Jurkat, Clone E6-1 (cell line): ENCODE measurements at regions not wholly inside any gene's neighbourhood (a gene's known extent, or its start where the extent isn't known, plus 50 kb on each side); places are given as distances from the start of the nearest gene placed in this dataset.

ENCODE experiments used
- DNase-seq: peaks from one replicate; pipeline ENCODE4 v3.0.0-alpha.2; 2011; ENCODE audit warnings: low read depth, low spot score
- H3K4me3 ChIP-seq: 2 replicates; pipeline ENCODE4 v1.5.1; 2011; ENCODE audit warnings: mild to moderate bottlenecking, low read length, control low read depth, moderate library complexity

DNA sequence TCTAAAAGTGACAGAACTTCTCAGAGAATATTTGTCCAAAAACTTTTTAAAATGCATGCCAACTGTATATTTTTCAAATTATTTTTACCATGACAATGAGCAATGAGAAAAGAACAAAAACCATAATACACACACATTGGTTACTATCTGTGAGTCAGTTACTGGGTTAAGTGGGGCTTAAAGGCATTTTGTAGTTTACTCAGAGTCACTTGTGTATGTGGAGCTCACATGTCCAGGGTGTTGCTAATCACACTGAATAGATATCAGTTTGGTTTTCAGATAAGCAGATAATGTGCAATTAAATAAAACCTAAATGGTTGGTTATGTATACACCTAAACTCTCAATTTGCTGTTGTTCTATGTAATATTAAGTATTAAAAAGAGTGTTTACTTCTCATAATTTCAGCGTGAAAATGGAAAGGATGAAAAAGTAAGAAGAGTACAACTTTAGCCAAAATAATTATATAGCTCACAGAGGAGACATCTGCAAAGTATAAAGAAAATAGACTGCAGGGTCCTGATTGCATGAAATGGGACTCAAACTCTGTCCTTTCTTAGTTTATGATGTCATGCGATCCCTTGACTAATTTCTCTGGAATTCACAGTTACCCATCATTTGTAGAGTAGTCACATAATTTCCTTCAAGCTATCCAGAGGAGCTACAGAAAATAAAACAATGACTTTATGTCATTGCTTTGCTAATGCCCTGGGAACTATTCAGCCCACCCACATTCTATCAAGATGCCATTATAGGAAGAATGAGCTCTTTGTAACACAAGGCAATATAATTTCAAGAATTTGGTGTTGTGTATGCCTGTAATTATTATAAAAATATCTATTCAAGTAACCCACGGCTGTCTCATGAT, 388.0 kb upstream of the ZNF608 start:
- H3K4me3 ChIP-seq: no peak overlapping the region
- no peak for DNase-seq

DNA sequence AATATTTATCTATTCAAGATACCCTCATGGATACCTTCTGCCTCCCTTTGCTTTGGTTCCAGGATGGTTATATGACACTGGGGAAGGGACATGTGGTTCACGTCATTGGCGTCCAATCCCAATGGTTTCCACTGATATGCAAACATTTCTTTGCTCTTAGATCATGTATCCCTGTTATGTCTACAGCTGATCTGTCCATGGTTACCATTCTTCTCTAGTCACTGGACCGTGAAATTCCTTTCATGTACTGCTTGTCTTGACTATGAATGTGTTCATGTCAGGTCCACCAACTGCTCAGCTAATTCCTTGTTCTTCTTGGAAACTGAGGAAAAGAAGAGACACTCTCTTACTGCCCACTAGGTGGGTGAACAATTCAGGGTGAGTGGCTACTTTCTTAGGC, 391.1 kb upstream of the ZNF608 start:
- no peak for DNase-seq

GRCh38 chr5:125138266-125138665, 391.8 kb upstream of the ZNF608 start:
- no peak overlapping the region for H3K4me3 ChIP-seq
- DNase-seq: no peak

More for the DNA sequence above, 391.1 kb upstream of the ZNF608 start:
- H3K4me3 ChIP-seq: no peak overlapping the region

DNA sequence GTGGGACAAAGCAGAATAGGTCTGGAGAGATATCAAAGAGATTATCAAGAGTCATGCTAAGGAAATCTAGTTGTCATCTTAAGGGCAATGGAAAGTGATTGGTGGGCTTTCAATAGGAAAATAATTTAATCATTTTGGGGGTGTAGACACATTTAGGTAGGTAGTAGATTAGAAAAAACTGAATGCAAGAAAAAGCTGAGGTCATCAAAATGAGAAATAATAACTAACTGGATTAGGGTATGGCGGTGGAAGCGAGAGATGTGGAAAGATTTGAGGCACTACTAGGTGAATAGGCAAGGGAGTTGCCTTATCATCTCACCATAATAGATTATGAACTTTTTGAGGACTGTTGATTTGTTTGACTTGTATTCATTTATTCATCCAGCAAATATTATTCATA, 393.2 kb upstream of the ZNF608 start:
- DNase-seq: no peak
- H3K4me3 ChIP-seq: no peak overlapping the region

GRCh38 chr5:125140220-125140619, 393.8 kb upstream of the ZNF608 start:
- DNase-seq: no peak
- H3K4me3 ChIP-seq: no peak overlapping the region

DNA sequence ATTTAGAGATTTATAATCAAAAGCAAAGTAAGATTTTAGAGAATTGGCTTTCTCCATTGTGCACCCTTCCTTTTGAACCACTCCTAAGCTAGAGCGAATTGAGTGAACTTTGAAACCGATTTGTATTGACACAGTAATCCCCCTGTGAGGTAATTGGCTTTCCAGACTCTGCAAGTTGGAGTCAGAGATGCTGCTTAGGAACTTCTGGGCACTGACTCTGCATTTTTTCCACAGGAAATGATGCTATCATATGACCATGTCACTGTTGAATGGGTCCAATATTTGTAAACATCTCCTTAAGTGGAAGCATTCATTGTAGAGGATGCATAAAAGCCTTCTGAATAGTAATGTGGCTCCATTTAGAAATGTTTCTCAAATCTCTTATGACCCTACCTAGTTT, 394.4 kb upstream of the ZNF608 start:
- no peak for DNase-seq
- no peak overlapping the region for H3K4me3 ChIP-seq

- no peak for DNase-seq
These were observed 396.0 kb upstream of the ZNF608 start for GRCh38 chr5:125142458-125142857.

DNA sequence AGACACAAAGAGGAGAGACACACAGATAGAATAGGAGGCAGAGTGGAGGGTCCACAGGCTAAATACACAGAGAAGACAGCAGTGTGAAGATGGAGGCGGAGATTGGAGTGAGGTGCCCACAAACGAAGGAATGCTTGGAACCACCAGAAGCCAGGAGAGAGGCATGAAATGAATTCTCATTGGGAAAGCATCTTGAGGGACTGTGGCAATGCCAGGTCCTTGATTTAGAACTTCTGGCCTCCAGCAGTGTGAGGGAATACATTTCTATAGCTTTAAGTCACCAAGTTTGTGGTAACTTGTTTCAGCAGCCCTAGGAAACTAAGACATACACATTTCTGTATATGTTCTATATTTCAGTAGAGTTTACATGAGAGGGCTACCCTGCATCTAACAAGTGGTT, 396.6 kb upstream of the ZNF608 start:
- DNase-seq: no peak
- no peak overlapping the region for H3K4me3 ChIP-seq

More at GRCh38 chr5:125142458-125142857, 396.0 kb upstream of the ZNF608 start:
- H3K4me3 ChIP-seq: no peak overlapping the region

DNA sequence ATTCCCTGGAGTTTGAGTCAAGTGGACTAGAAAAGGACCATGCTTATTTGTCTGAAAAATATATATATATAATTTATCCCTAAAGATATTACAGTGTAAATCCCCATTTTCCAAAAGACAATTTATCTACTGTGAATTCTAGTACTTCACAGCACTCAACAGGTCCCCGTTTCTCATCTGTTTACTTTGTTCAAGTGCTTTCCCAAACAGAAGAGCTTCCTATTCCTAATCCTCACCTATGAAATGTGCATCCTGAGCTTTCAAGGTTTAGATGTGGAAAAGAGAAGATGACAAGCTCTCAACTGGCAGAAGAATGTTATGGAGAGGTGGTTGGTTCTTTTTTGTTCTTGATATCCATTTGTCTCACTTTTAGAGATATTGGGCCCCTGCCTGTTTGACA, 401.6 kb upstream of the ZNF608 start:
- no peak overlapping the region for H3K4me3 ChIP-seq
- DNase-seq: no peak

GRCh38 chr5:125148706-125149105, 402.3 kb upstream of the ZNF608 start:
- DNase-seq: no peak

DNA sequence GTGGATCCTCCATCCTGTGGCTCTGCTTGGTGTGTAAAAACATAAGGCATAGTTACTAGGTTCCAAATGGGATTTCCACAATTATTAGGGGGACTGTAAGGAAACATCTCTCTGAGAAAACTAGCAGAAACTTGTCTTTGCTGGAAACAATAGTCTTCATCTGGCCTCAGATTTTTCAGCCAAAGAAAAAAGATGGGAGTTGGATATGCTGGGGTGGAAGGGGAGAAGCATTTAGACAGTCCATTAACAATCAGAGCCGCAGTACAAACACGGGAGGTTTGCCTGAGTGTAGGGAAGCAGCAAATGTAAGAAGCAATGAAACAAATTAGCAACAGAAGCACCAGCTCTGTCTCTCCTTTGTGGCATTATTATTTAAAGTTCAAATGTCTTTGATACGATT, 402.7 kb upstream of the ZNF608 start:
- DNase-seq: no peak
- H3K4me3 ChIP-seq: no peak overlapping the region

More at GRCh38 chr5:125148706-125149105, 402.3 kb upstream of the ZNF608 start:
- no peak overlapping the region for H3K4me3 ChIP-seq

DNA sequence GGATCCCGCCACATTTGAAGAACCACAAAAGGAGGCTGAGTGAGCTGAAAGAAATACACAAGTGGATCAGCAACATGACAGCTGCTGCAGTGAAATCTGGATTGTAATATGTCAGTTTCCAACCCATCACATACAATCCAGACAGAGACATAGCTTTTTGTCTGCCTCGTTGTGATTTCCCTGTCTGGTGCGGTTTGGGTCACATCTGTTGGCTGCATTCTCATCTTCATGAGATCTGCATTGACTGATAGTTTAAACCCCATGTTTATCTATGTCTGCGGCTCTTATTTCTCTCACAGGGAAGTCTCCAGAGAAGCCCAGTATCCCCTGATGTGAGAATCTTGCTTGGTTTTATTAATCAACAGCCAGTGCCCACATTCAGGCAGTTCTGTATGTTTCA, 403.1 kb upstream of the ZNF608 start:
- DNase-seq: no peak
- H3K4me3 ChIP-seq: no peak overlapping the region

- no peak for DNase-seq
These were observed 403.7 kb upstream of the ZNF608 start for GRCh38 chr5:125150041-125150669.

GRCh38 chr5:125151150-125151900, 404.9 kb upstream of the ZNF608 start:
- H3K4me3 ChIP-seq: no peak overlapping the region
- no peak for DNase-seq

More at GRCh38 chr5:125150041-125150669, 403.7 kb upstream of the ZNF608 start:
- no peak overlapping the region for H3K4me3 ChIP-seq

DNA sequence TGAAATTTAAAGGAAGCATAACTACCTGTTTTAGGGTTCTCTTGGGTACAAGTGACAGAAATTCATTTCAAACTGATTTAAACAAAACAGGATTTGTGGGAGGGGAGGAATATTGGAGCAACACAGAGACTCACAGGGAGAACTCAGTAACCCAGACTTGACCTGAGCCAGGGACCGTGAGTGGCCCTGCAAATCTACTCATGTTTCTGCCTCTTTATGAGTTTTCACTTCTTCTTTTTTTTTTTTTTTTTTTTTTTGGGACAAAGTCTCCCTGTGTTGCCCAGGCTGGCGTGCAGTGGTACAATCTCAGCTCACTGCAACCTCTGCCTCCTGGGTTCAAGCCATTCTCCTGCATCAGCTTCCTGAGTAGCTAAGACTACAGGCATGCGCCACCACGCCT, 405.6 kb upstream of the ZNF608 start:
- DNase-seq: no peak
- no peak overlapping the region for H3K4me3 ChIP-seq

- DNase-seq: no peak
- no peak overlapping the region for H3K4me3 ChIP-seq
These were observed 406.2 kb upstream of the ZNF608 start for GRCh38 chr5:125152461-125153189.

DNA sequence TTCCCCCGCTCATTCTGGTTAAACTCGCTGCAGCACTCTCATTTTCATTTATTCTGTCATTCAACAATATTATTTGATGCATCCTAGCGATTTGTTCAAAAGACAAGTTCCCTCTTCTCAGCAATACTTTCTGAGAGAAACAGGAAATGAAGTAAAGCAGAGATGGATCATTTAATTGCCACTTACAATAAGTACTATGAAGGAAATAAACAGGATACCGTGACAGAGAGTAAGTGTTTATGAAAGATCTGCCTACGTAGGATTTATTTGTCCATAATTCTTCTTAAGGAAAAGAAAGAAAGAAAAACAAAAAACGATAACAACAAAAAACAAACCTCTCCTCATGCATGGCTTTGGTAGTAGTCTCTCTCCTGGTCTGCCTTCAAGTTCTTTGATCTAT, 406.8 kb upstream of the ZNF608 start:
- no peak for DNase-seq

DNA sequence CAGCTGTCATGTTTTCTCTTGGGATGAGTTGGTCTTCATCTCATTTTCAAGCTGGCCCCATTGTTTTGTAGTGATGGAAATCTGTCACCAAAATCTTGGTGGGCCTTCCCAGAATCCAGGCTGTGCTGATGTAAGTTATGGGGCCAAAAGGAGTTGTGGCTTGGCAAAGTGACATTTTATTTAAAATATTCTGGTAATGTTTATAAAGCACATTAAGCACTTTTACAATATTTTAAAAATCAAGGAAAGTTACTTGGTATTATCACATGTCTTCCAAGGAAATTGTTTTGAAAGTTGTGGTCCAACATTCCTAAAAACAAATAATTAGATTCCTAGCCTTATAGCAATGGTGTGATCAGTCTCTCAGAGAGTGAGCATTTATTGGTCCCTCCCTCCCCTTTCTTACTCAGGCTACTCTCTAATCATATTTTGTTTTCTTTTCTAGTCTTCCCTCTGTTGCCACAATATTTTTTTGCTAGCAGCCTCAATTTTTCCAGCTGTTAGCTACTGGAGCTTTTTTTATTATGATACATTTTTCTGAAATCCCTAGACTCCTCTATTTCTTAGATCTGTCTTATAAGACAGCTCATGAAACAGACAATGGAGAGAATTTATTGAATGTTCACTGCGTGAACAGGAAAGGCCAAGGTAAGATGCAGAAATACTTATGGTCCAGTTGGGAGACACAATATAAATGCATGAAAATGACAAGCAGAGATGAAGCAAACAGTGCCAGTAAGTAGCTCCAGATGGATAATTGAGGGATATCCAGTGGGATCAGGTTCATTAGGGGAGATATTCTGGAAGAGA, 408.1 kb upstream of the ZNF608 start:
- no peak for DNase-seq
- no peak overlapping the region for H3K4me3 ChIP-seq

More for the DNA sequence above, 406.8 kb upstream of the ZNF608 start:
- H3K4me3 ChIP-seq: no peak overlapping the region
